Neutrophil (primary cell): ENCODE measurements at regions not wholly inside any gene's neighbourhood (a gene's known extent, or its start where the extent isn't known, plus 50 kb on each side); places are given as distances from the start of the nearest gene placed in this dataset.

ENCODE experiments used
- H3K27ac ChIP-seq: fragments of 200-600 bp; sonication (generic); 2 replicates; pipeline ENCODE4 v1.5.1; 2016; ENCODE audit warnings: mild to moderate bottlenecking, moderate library complexity
- H3K27me3 ChIP-seq: fragments of 200-600 bp; sonication (generic); 2 replicates; pipeline ENCODE4 v1.6.0; 2016; ENCODE audit warnings: mild to moderate bottlenecking
- H3K36me3 ChIP-seq: fragments of 200-600 bp; sonication (generic); 2 replicates; pipeline ENCODE4 v1.5.1; 2017
- H3K4me1 ChIP-seq, 2 experiments: fragments of 200-600 bp in 1 of 2; sonication (generic) in 1 of 2; 1 replicate in 1 of 2; 2 replicates in 1 of 2; pipeline versions ENCODE4 v1.5.1 to v1.6.1; 2013 to 2016; ENCODE audit warnings: low read depth in 1 of 2, low read length in 1 of 2, mild to moderate bottlenecking in 1 of 2, moderate library complexity in 1 of 2; ENCODE audit not compliant: control insufficient read depth in 1 of 2, insufficient read depth in 1 of 2
- H3K4me3 ChIP-seq, 2 experiments: fragments of 200-600 bp in 1 of 2; sonication (generic) in 1 of 2; 1 replicate in 1 of 2; 2 replicates in 1 of 2; pipeline ENCODE4 v1.5.1; 2013 to 2016; ENCODE audit warnings: low read depth in 1 of 2, low read length in 1 of 2, mild to moderate bottlenecking in 1 of 2, moderate library complexity in 1 of 2
- H3K9me3 ChIP-seq: fragments of 200-600 bp; sonication (generic); 2 replicates; pipeline ENCODE4 v1.5.1; 2016
- CTCF ChIP-seq: fragments of 200-600 bp; sonication (generic); IDR thresholded peaks from 2 replicates; pipeline ENCODE4 v1.5.1; 2016; ENCODE audit warnings: antibody characterized with exemption

- no peak for TF ChIP-seq CTCF
Measured at GRCh38 chr14:104373855-104374717, 205.5 kb upstream of the C14orf180 start.

GRCh38 chr14:104374718-104375080, 204.9 kb upstream of the C14orf180 start:
- Histone ChIP-seq H3K4me3 (no peak overlapping the region), H3K27ac (no peak overlapping the region), H3K27me3 (no peaks in the 10 kb centered on the region), H3K4me1 (no peaks in the 10 kb centered on the region), H3K36me3 (no peaks in the 10 kb centered on the region), H3K9me3 (no peaks in the 10 kb centered on the region)
- TF ChIP-seq CTCF: no peak

More at GRCh38 chr14:104373855-104374717, 205.5 kb upstream of the C14orf180 start:
- H3K36me3 ChIP-seq: no peaks in the 10 kb centered on the region
- H3K4me3 ChIP-seq: no peak overlapping the region
- no peak overlapping the region for H3K27ac ChIP-seq
- no peaks in the 10 kb centered on the region for H3K4me1 ChIP-seq
- no peaks in the 10 kb centered on the region for H3K9me3 ChIP-seq
- H3K27me3 ChIP-seq: no peaks in the 10 kb centered on the region

GRCh38 chr14:104375551-104376201, 203.9 kb upstream of the C14orf180 start:
- no peaks in the 10 kb centered on the region for H3K9me3 ChIP-seq
- TF ChIP-seq CTCF: no peak

GRCh38 chr14:104376202-104377140, 203.1 kb upstream of the C14orf180 start:
- no peaks in the 10 kb centered on the region for H3K36me3 ChIP-seq
- H3K4me1 ChIP-seq: no peaks in the 10 kb centered on the region
- TF ChIP-seq CTCF: no peak
- no peak overlapping the region for H3K27ac ChIP-seq
- no peak overlapping the region for H3K4me3 ChIP-seq
- no peaks in the 10 kb centered on the region for H3K9me3 ChIP-seq
- H3K27me3 ChIP-seq: no peaks in the 10 kb centered on the region

More at GRCh38 chr14:104375551-104376201, 203.9 kb upstream of the C14orf180 start:
- Histone ChIP-seq H3K36me3 (no peaks in the 10 kb centered on the region), H3K27ac (no peak overlapping the region), H3K4me1 (no peaks in the 10 kb centered on the region), H3K27me3 (no peaks in the 10 kb centered on the region), H3K4me3 (no peak overlapping the region)

GRCh38 chr14:104377256-104377655, 202.3 kb upstream of the C14orf180 start:
- Histone ChIP-seq H3K27ac (no peak overlapping the region), H3K36me3 (no peaks in the 10 kb centered on the region), H3K4me3 (no peak overlapping the region), H3K9me3 (no peaks in the 10 kb centered on the region), H3K27me3 (no peaks in the 10 kb centered on the region), H3K4me1 (no peaks in the 10 kb centered on the region)
- no peak for TF ChIP-seq CTCF
